DOHH2 (cell line): ENCODE measurements at regions not wholly inside any gene's neighbourhood (a gene's known extent, or its start where the extent isn't known, plus 50 kb on each side); places are given as distances from the start of the nearest gene placed in this dataset.

Source experiments
- CTCF ChIP-seq: fragments of 200-600 bp; sonication (generic); IDR thresholded peaks from one replicate; pipeline ENCODE4 v1.5.1; 2014; ENCODE audit warnings: antibody characterized with exemption, mild to moderate bottlenecking, low read depth, low read length; ENCODE audit not compliant: poor library complexity, severe bottlenecking
- EZH2phosphoT487 ChIP-seq: fragments of 200-600 bp; sonication (generic); IDR thresholded peaks from 2 replicates; pipeline ENCODE4 v1.6.1; 2017; ENCODE audit warnings: borderline replicate concordance, mild to moderate bottlenecking, antibody characterized with exemption, low read length, moderate library complexity, mixed read lengths

DNA sequence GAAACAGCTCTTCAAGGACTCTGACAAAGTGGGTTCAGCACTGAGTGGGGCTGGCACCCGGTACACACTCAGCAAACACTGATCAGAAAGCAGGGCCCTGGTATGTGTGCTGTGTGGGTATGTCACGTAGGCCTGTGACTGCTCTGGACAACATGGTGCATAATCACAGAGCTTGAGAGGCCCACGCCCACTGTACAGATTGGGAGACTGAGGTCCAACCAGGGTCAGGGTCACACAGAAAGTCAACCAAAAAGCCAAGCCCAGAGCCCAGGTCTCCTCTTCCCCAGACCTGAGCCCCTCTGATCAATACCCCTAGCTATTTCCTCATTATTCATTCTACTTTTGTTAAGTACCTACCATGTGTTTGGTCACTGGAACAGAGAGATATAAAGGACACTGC, 166.1 kb upstream of the LINGO1 start:
- TF ChIP-seq CTCF = no peak
- TF ChIP-seq EZH2phosphoT487 = no peak
